Mesodermal cell (in vitro differentiated cells): ENCODE measurements at regions not wholly inside any gene's neighbourhood (a gene's known extent, or its start where the extent isn't known, plus 50 kb on each side); places are given as distances from the start of the nearest gene placed in this dataset.
A peak's percentile ranks its signal among the peaks of the same experiment; 100 is the strongest.

ENCODE experiments used
- H3K27ac ChIP-seq: 2 replicates; pipeline ENCODE4 v1.7.0; 2013; ENCODE audit warnings: mild to moderate bottlenecking, low read depth, low read length, moderate library complexity; ENCODE audit not compliant: severe bottlenecking
- H3K36me3 ChIP-seq: 2 replicates; pipeline ENCODE4 v1.7.1; 2013; ENCODE audit warnings: mild to moderate bottlenecking, low read length, moderate library complexity; ENCODE audit not compliant: control insufficient read depth, insufficient read depth
- H3K4me1 ChIP-seq: one replicate; pipeline ENCODE4 v1.7.1; 2013; ENCODE audit warnings: mild to moderate bottlenecking, low read length; ENCODE audit not compliant: insufficient read depth, control insufficient read depth, poor library complexity, severe bottlenecking
- H3K4me3 ChIP-seq: 2 replicates; pipeline ENCODE4 v1.7.0; 2013; ENCODE audit warnings: low read length, control low read depth, mild to moderate bottlenecking; ENCODE audit not compliant: insufficient read depth, poor library complexity, severe bottlenecking; ENCODE audit errors: extremely low read depth
- H3K9me3 ChIP-seq: 2 replicates; pipeline ENCODE4 v1.7.1; 2013; ENCODE audit warnings: mild to moderate bottlenecking, low read length, moderate library complexity; ENCODE audit not compliant: control insufficient read depth
- WGBS, 2 experiments: methylation state at CpG; one replicate each; pipeline ENCODE4 v1.1.5; 2013; ENCODE audit warnings: missing lambda C conversion rate in 2 of 2; ENCODE audit not compliant: insufficient coverage in 2 of 2; 5-methylcytosine and 5-hydroxymethylcytosine counted together

GRCh38 chr11:106468531-106468930 lies 391.1 kb downstream of the AASDHPPT start:
- Histone ChIP-seq H3K36me3 (no peaks in the 10 kb centered on the region), H3K4me3 (no peak overlapping the region), H3K9me3 (no peaks in the 10 kb centered on the region), H3K4me1 (peaks cover 84% of the 10 kb centered on the region), H3K27ac (peak overlapping the region; percentile 91)
- no CpG with 5 or more reads among the region's 1 CpG for WGBS, 2 experiments

- no peaks in the 10 kb centered on the region for H3K36me3 ChIP-seq
- peaks cover 11% of the 10 kb centered on the region for H3K9me3 ChIP-seq
- no peak overlapping the region for H3K4me3 ChIP-seq
- H3K27ac ChIP-seq = no peak overlapping the region
- peaks cover 68% of the 10 kb centered on the region for H3K4me1 ChIP-seq
- 100% methylated on average over 1 to 2 of the region's 3 CpGs for WGBS, 2 experiments
These were observed 392.8 kb downstream of the AASDHPPT start for GRCh38 chr11:106470230-106470629.

GRCh38 chr11:106471276-106471675 lies 393.8 kb downstream of the AASDHPPT start:
- H3K4me1 ChIP-seq = peaks cover 57% of the 10 kb centered on the region
- H3K36me3 ChIP-seq = no peaks in the 10 kb centered on the region
- H3K4me3 ChIP-seq = no peak overlapping the region
- peak overlapping the region; percentile 73 for H3K27ac ChIP-seq
- H3K9me3 ChIP-seq = peaks cover 14% of the 10 kb centered on the region
- WGBS, 2 experiments = 62 to 80% methylated on average over 1 of the region's 1 CpG

- no peak overlapping the region for H3K4me3 ChIP-seq
- H3K4me1 ChIP-seq = peaks cover 38% of the 10 kb centered on the region
- no peaks in the 10 kb centered on the region for H3K36me3 ChIP-seq
- H3K9me3 ChIP-seq = peaks cover 14% of the 10 kb centered on the region
- no CpG with 5 or more reads among the region's 2 CpGs for WGBS, 2 experiments
- no peak overlapping the region for H3K27ac ChIP-seq
These were observed 395.7 kb downstream of the AASDHPPT start for GRCh38 chr11:106473089-106473722.

GRCh38 chr11:106474274-106474673 lies 396.8 kb downstream of the AASDHPPT start:
- Histone ChIP-seq H3K36me3 (no peaks in the 10 kb centered on the region), H3K9me3 (peaks cover 14% of the 10 kb centered on the region), H3K4me1 (peaks cover 36% of the 10 kb centered on the region), H3K27ac (no peak overlapping the region), H3K4me3 (no peak overlapping the region)
- 100% methylated on average over 1 of the region's 2 CpGs; no CpG with 5 or more reads in 1 of the 2 experiments for WGBS, 2 experiments

GRCh38 chr11:106475181-106475580 lies 397.7 kb downstream of the AASDHPPT start:
- H3K4me1 ChIP-seq = peaks cover 43% of the 10 kb centered on the region
- no peak overlapping the region for H3K27ac ChIP-seq
- H3K9me3 ChIP-seq = peaks cover 14% of the 10 kb centered on the region
- no peaks in the 10 kb centered on the region for H3K36me3 ChIP-seq
- H3K4me3 ChIP-seq = no peak overlapping the region
- WGBS, 2 experiments = 90 to 92% methylated on average over 3 of the region's 5 CpGs

- no peak overlapping the region for H3K4me3 ChIP-seq
- H3K36me3 ChIP-seq = no peaks in the 10 kb centered on the region
- peaks cover 40% of the 10 kb centered on the region for H3K4me1 ChIP-seq
- H3K9me3 ChIP-seq = peaks cover 14% of the 10 kb centered on the region
- H3K27ac ChIP-seq = no peak overlapping the region
- no CpG with 5 or more reads among the region's 1 CpG for WGBS, 2 experiments
These were observed 400.3 kb downstream of the AASDHPPT start for GRCh38 chr11:106477776-106478175.

- Histone ChIP-seq H3K36me3 (no peaks in the 10 kb centered on the region), H3K27ac (peak overlapping the region; percentile 46), H3K9me3 (peaks cover 8% of the 10 kb centered on the region), H3K4me3 (no peak overlapping the region), H3K4me1 (peaks cover 48% of the 10 kb centered on the region)
- WGBS, 2 experiments = 80 to 90% methylated on average over 2 to 3 of the region's 3 CpGs
These were observed 402.2 kb downstream of the AASDHPPT start for GRCh38 chr11:106479646-106480045.

GRCh38 chr11:106480581-106481190 lies 403.2 kb downstream of the AASDHPPT start:
- H3K9me3 ChIP-seq = no peaks in the 10 kb centered on the region
- H3K4me1 ChIP-seq = peaks cover 48% of the 10 kb centered on the region
- peak overlapping the region; percentile 59 for H3K27ac ChIP-seq
- 54 to 82% methylated on average over 1 of the region's 1 CpG for WGBS, 2 experiments
- no peak overlapping the region for H3K4me3 ChIP-seq
- no peaks in the 10 kb centered on the region for H3K36me3 ChIP-seq

- peak overlapping the region; percentile 86 for H3K27ac ChIP-seq
- H3K36me3 ChIP-seq = no peaks in the 10 kb centered on the region
- no CpG with 5 or more reads among the region's 3 CpGs for WGBS, 2 experiments
- H3K4me3 ChIP-seq = no peak overlapping the region
- peaks cover 48% of the 10 kb centered on the region for H3K4me1 ChIP-seq
- H3K9me3 ChIP-seq = no peaks in the 10 kb centered on the region
These were observed 405.7 kb downstream of the AASDHPPT start for GRCh38 chr11:106482917-106483785.
